ENCODE measurements at regions not wholly inside any gene's neighbourhood (a gene's known extent, or its start where the extent isn't known, plus 50 kb on each side); places are given as distances from the start of the nearest gene placed in this dataset.
A peak's percentile ranks its signal among the peaks of the same experiment; 100 is the strongest.

- Histone ChIP-seq H3K27ac (ENCODE audit: insufficient read depth, low read length, poor library complexity, severe bottlenecking) (no peak overlapping the region), H3K9me3 (ENCODE audit: control insufficient read depth in 2 of 2, low read length in 2 of 2) (peaks cover 0 to 5% of the 10 kb centered on the region in 2 experiments), H3K36me3 (ENCODE audit: control insufficient read depth, insufficient read depth, low read length) (no peaks in the 10 kb centered on the region), H3K4me3 (ENCODE audit: low read depth, low read length) (no peak overlapping the region), H3K27me3 (ENCODE audit: control insufficient read depth, insufficient read depth, low read length) (peaks cover 2% of the 10 kb centered on the region), H3K4me1 (ENCODE audit: control insufficient read depth, insufficient read depth, low read length, poor library complexity, severe bottlenecking) (no peaks in the 10 kb centered on the region)
- DNase-seq (no peak), ATAC-seq (ENCODE audit: low read depth in 2 of 2) (no peak)
- Mint-ChIP-seq H3K27me3 (peaks cover 7% of the 10 kb centered on the region), H3K36me3 (peaks cover 6% of the 10 kb centered on the region), H3K27ac (no peak overlapping the region), H3K9me3 (peaks cover 0 to 21% (median 4%) of the 10 kb centered on the region in 7 donors), H3K4me1 (peaks cover 0 to 4% (median 0%) of the 10 kb centered on the region in 4 donors), H3K4me3 (no peak overlapping the region)
Measured at GRCh38 chr17:73802871-73803270, 158.6 kb upstream of the SDK2 start.

- ATAC-seq (ENCODE audit: low read depth in 2 of 2) (no peak), DNase-seq (no peak)
- Mint-ChIP-seq H3K27me3 (peaks cover 4% of the 10 kb centered on the region), H3K9me3 (peaks cover 0 to 21% (median 4%) of the 10 kb centered on the region in 7 donors), H3K27ac (no peak overlapping the region), H3K4me1 (peaks cover 0 to 4% (median 0%) of the 10 kb centered on the region in 4 donors), H3K36me3 (peaks cover 6% of the 10 kb centered on the region), H3K4me3 (no peak overlapping the region)
- Histone ChIP-seq H3K4me3 (ENCODE audit: low read depth, low read length) (no peak overlapping the region), H3K27ac (ENCODE audit: insufficient read depth, low read length, poor library complexity, severe bottlenecking) (no peak overlapping the region), H3K9me3 (ENCODE audit: control insufficient read depth in 2 of 2, low read length in 2 of 2) (peaks cover 0 to 5% of the 10 kb centered on the region in 2 experiments), H3K36me3 (ENCODE audit: control insufficient read depth, insufficient read depth, low read length) (no peaks in the 10 kb centered on the region), H3K27me3 (ENCODE audit: control insufficient read depth, insufficient read depth, low read length) (peaks cover 2% of the 10 kb centered on the region), H3K4me1 (ENCODE audit: control insufficient read depth, insufficient read depth, low read length, poor library complexity, severe bottlenecking) (no peaks in the 10 kb centered on the region)
Measured at GRCh38 chr17:73803964-73804435, 159.8 kb upstream of the SDK2 start.

GRCh38 chr17:73806768-73807167 is 162.5 kb upstream of the SDK2 start:
- peaks cover 0 to 4% (median 0%) of the 10 kb centered on the region in 4 donors for H3K4me1 Mint-ChIP-seq
- no peak overlapping the region for H3K4me3 Mint-ChIP-seq
- Histone ChIP-seq H3K4me1 (ENCODE audit: control insufficient read depth, insufficient read depth, low read length, poor library complexity, severe bottlenecking) (no peaks in the 10 kb centered on the region), H3K27ac (ENCODE audit: insufficient read depth, low read length, poor library complexity, severe bottlenecking) (no peak overlapping the region), H3K9me3 (ENCODE audit: control insufficient read depth in 2 of 2, low read length in 2 of 2) (peaks cover 0 to 5% of the 10 kb centered on the region in 2 experiments), H3K4me3 (ENCODE audit: low read depth, low read length) (no peak overlapping the region), H3K27me3 (ENCODE audit: control insufficient read depth, insufficient read depth, low read length) (no peaks in the 10 kb centered on the region), H3K36me3 (ENCODE audit: control insufficient read depth, insufficient read depth, low read length) (no peaks in the 10 kb centered on the region)
- H3K27me3 Mint-ChIP-seq: peaks cover 4% of the 10 kb centered on the region
- DNase-seq (no peak), ATAC-seq (ENCODE audit: low read depth in 2 of 2) (no peak)
- peaks cover 0 to 19% (median 4%) of the 10 kb centered on the region in 7 donors for H3K9me3 Mint-ChIP-seq
- H3K27ac Mint-ChIP-seq: no peak overlapping the region
- H3K36me3 Mint-ChIP-seq: peaks cover 6% of the 10 kb centered on the region

- Mint-ChIP-seq H3K27me3 (peaks cover 6% of the 10 kb centered on the region), H3K4me3 (no peak overlapping the region), H3K27ac (no peak overlapping the region), H3K9me3 (no peaks in the 10 kb centered on the region), H3K4me1 (no peaks in the 10 kb centered on the region), H3K36me3 (no peaks in the 10 kb centered on the region)
- Histone ChIP-seq H3K27ac (ENCODE audit: insufficient read depth, low read length, poor library complexity, severe bottlenecking) (no peak overlapping the region), H3K4me3 (ENCODE audit: low read depth, low read length) (no peak overlapping the region), H3K9me3 (ENCODE audit: control insufficient read depth in 2 of 2, low read length in 2 of 2) (no peaks in the 10 kb centered on the region), H3K4me1 (ENCODE audit: control insufficient read depth, insufficient read depth, low read length, poor library complexity, severe bottlenecking) (no peaks in the 10 kb centered on the region), H3K36me3 (ENCODE audit: control insufficient read depth, insufficient read depth, low read length) (no peaks in the 10 kb centered on the region), H3K27me3 (ENCODE audit: control insufficient read depth, insufficient read depth, low read length) (no peaks in the 10 kb centered on the region)
- no peak for ATAC-seq (ENCODE audit: low read depth in 2 of 2)
- DNase-seq: no peak
Measured at GRCh38 chr17:73813201-73813600, 169.0 kb upstream of the SDK2 start.

GRCh38 chr17:73814075-73814474 is 169.8 kb upstream of the SDK2 start:
- peaks cover 0 to 5% (median 0%) of the 10 kb centered on the region in 4 donors for H3K4me1 Mint-ChIP-seq
- ATAC-seq (ENCODE audit: low read depth in 2 of 2): peak in 1 of 2 donors; percentile 34

GRCh38 chr17:73815474-73815873 is 171.2 kb upstream of the SDK2 start:
- no peaks in the 10 kb centered on the region for H3K4me1 ChIP-seq (ENCODE audit: control insufficient read depth, insufficient read depth, low read length, poor library complexity, severe bottlenecking)
- DNase-seq: no peak
- H3K36me3 ChIP-seq (ENCODE audit: control insufficient read depth, insufficient read depth, low read length): no peaks in the 10 kb centered on the region
- Mint-ChIP-seq H3K27ac (no peak overlapping the region), H3K36me3 (no peaks in the 10 kb centered on the region), H3K4me3 (no peak overlapping the region), H3K27me3 (peaks cover 6% of the 10 kb centered on the region), H3K4me1 (peaks cover 0 to 5% (median 0%) of the 10 kb centered on the region in 4 donors), H3K9me3 (no peaks in the 10 kb centered on the region)
- no peak overlapping the region for H3K27ac ChIP-seq (ENCODE audit: insufficient read depth, low read length, poor library complexity, severe bottlenecking)
- H3K27me3 ChIP-seq (ENCODE audit: control insufficient read depth, insufficient read depth, low read length): no peaks in the 10 kb centered on the region
- ATAC-seq (ENCODE audit: low read depth in 2 of 2): no peak
- no peak overlapping the region for H3K4me3 ChIP-seq (ENCODE audit: low read depth, low read length)
- no peaks in the 10 kb centered on the region for H3K9me3 ChIP-seq (ENCODE audit: control insufficient read depth in 2 of 2, low read length in 2 of 2)

More at GRCh38 chr17:73814075-73814474, 169.8 kb upstream of the SDK2 start:
- Histone ChIP-seq H3K4me1 (ENCODE audit: control insufficient read depth, insufficient read depth, low read length, poor library complexity, severe bottlenecking) (no peaks in the 10 kb centered on the region), H3K27ac (ENCODE audit: insufficient read depth, low read length, poor library complexity, severe bottlenecking) (no peak overlapping the region), H3K4me3 (ENCODE audit: low read depth, low read length) (no peak overlapping the region), H3K36me3 (ENCODE audit: control insufficient read depth, insufficient read depth, low read length) (no peaks in the 10 kb centered on the region), H3K27me3 (ENCODE audit: control insufficient read depth, insufficient read depth, low read length) (no peaks in the 10 kb centered on the region), H3K9me3 (ENCODE audit: control insufficient read depth in 2 of 2, low read length in 2 of 2) (no peaks in the 10 kb centered on the region)
- no peak overlapping the region for H3K4me3 Mint-ChIP-seq
- H3K36me3 Mint-ChIP-seq: no peaks in the 10 kb centered on the region
- H3K9me3 Mint-ChIP-seq: no peaks in the 10 kb centered on the region
- no peak for DNase-seq
- no peak overlapping the region for H3K27ac Mint-ChIP-seq
- H3K27me3 Mint-ChIP-seq: peaks cover 6% of the 10 kb centered on the region

- H3K27me3 Mint-ChIP-seq: peaks cover 13% of the 10 kb centered on the region
- peaks cover 0 to 19% (median 13%) of the 10 kb centered on the region in 4 donors for H3K4me1 Mint-ChIP-seq
- no peaks in the 10 kb centered on the region for H3K9me3 ChIP-seq (ENCODE audit: control insufficient read depth in 2 of 2, low read length in 2 of 2)
- no peak overlapping the region for H3K27ac Mint-ChIP-seq
- no peaks in the 10 kb centered on the region for H3K9me3 Mint-ChIP-seq
- no peak overlapping the region for H3K27ac ChIP-seq (ENCODE audit: insufficient read depth, low read length, poor library complexity, severe bottlenecking)
- DNase-seq: no peak
- H3K4me3 ChIP-seq (ENCODE audit: low read depth, low read length): no peak overlapping the region
- H3K27me3 ChIP-seq (ENCODE audit: control insufficient read depth, insufficient read depth, low read length): no peaks in the 10 kb centered on the region
- no peaks in the 10 kb centered on the region for H3K36me3 ChIP-seq (ENCODE audit: control insufficient read depth, insufficient read depth, low read length)
- ATAC-seq (ENCODE audit: low read depth in 2 of 2): no peak
- no peaks in the 10 kb centered on the region for H3K36me3 Mint-ChIP-seq
- no peak overlapping the region for H3K4me3 Mint-ChIP-seq
- H3K4me1 ChIP-seq (ENCODE audit: control insufficient read depth, insufficient read depth, low read length, poor library complexity, severe bottlenecking): no peaks in the 10 kb centered on the region
Measured at GRCh38 chr17:73819440-73820395, 175.5 kb upstream of the SDK2 start.
